Kidney epithelial cell (primary cell): ENCODE measurements at regions not wholly inside any gene's neighbourhood (a gene's known extent, or its start where the extent isn't known, plus 50 kb on each side); places are given as distances from the start of the nearest gene placed in this dataset.

Experiments
- DNase-seq: peaks from one replicate; pipeline ENCODE4 v3.0.0-alpha.2; 2010; ENCODE audit warnings: low read depth
- H3K27me3 ChIP-seq: 2 replicates; pipeline ENCODE4 v1.6.0; 2011; ENCODE audit warnings: low read length; ENCODE audit not compliant: control insufficient read depth, insufficient read depth
- H3K36me3 ChIP-seq: 2 replicates; pipeline ENCODE4 v1.5.1; 2011; ENCODE audit warnings: low read length; ENCODE audit not compliant: control insufficient read depth, insufficient read depth
- H3K4me3 ChIP-seq: 2 replicates; pipeline ENCODE4 v1.5.1; 2011; ENCODE audit warnings: low read depth, mild to moderate bottlenecking, control low read depth, low read length
- CTCF ChIP-seq: IDR thresholded peaks from 2 replicates; pipeline ENCODE4 v1.5.1; 2011; ENCODE audit warnings: mild to moderate bottlenecking, moderate library complexity, low read length, control low read depth, inconsistent platforms; ENCODE audit not compliant: insufficient read depth, poor library complexity, severe bottlenecking

- no peaks in the 10 kb centered on the region for H3K27me3 ChIP-seq
- H3K4me3 ChIP-seq = no peak overlapping the region
- DNase-seq = no peak
- H3K36me3 ChIP-seq = no peaks in the 10 kb centered on the region
- no peak for TF ChIP-seq CTCF
Measured at GRCh38 chr21:39124681-39125251, 58.5 kb downstream of the PSMG1 start.

- DNase-seq = no peak
- no peak for TF ChIP-seq CTCF
- Histone ChIP-seq H3K36me3 (no peaks in the 10 kb centered on the region), H3K27me3 (no peaks in the 10 kb centered on the region), H3K4me3 (no peak overlapping the region)
Measured at GRCh38 chr21:39123375-39123774, 59.9 kb downstream of the PSMG1 start.

- H3K27me3 ChIP-seq = no peaks in the 10 kb centered on the region
- no peak for TF ChIP-seq CTCF
- no peak for DNase-seq
- no peaks in the 10 kb centered on the region for H3K36me3 ChIP-seq
- no peak overlapping the region for H3K4me3 ChIP-seq
Measured at GRCh38 chr21:39121600-39122355, 61.5 kb downstream of the PSMG1 start.

- H3K4me3 ChIP-seq = no peak overlapping the region
- no peak for TF ChIP-seq CTCF
- no peaks in the 10 kb centered on the region for H3K36me3 ChIP-seq
- DNase-seq = no peak
- no peaks in the 10 kb centered on the region for H3K27me3 ChIP-seq
Measured at GRCh38 chr21:39120876-39121599, 62.2 kb downstream of the PSMG1 start.

- no peak overlapping the region for H3K4me3 ChIP-seq
- TF ChIP-seq CTCF = no peak
- no peaks in the 10 kb centered on the region for H3K27me3 ChIP-seq
- H3K36me3 ChIP-seq = no peaks in the 10 kb centered on the region
- DNase-seq = no peak
Measured at GRCh38 chr21:39119891-39120290, 63.4 kb downstream of the PSMG1 start.
